GM18502 (cell line): ENCODE measurements at regions not wholly inside any gene's neighbourhood (a gene's known extent, or its start where the extent isn't known, plus 50 kb on each side); places are given as distances from the start of the nearest gene placed in this dataset.

Source experiments
- ATAC-seq: cut with Tn5 transposase; IDR thresholded peaks from one replicate; pipeline ENCODE4 v1.9.1; 2021; ENCODE audit warnings: mild to moderate bottlenecking; ENCODE audit not compliant: unreplicated experiment, poor library complexity

- ATAC-seq: no peak
Observed at GRCh38 chr9:120294003-120294402, 286.0 kb downstream of the CDK5RAP2 start.

GRCh38 chr9:120292606-120293005 lies 287.4 kb downstream of the CDK5RAP2 start:
- no peak for ATAC-seq

- ATAC-seq: no peak
Observed at GRCh38 chr9:120291050-120291449, 288.9 kb downstream of the CDK5RAP2 start.

- ATAC-seq: no peak
Observed at GRCh38 chr9:120289990-120290975, 289.7 kb downstream of the CDK5RAP2 start.

- no peak for ATAC-seq
Observed at GRCh38 chr9:120289098-120289497, 290.9 kb downstream of the CDK5RAP2 start.

- no peak for ATAC-seq
Observed at GRCh38 chr9:120286530-120286929, 293.4 kb downstream of the CDK5RAP2 start.

GRCh38 chr9:120284821-120285220 lies 295.1 kb downstream of the CDK5RAP2 start:
- no peak for ATAC-seq

- peak; percentile 48 for ATAC-seq
Observed at GRCh38 chr9:120281665-120282064, 298.3 kb downstream of the CDK5RAP2 start.

- no peak for ATAC-seq
Observed at GRCh38 chr9:120267929-120268328, 312.0 kb downstream of the CDK5RAP2 start.

GRCh38 chr9:120265791-120266190 lies 314.2 kb downstream of the CDK5RAP2 start:
- ATAC-seq: no peak

- no peak for ATAC-seq
Observed at GRCh38 chr9:120264528-120264927, 315.4 kb downstream of the CDK5RAP2 start.

- no peak for ATAC-seq
Observed at GRCh38 chr9:120263836-120264235, 316.1 kb downstream of the CDK5RAP2 start.

GRCh38 chr9:120261419-120261818 lies 318.5 kb downstream of the CDK5RAP2 start:
- ATAC-seq: no peak

- no peak for ATAC-seq
Observed at GRCh38 chr9:120259100-120259499, 320.9 kb downstream of the CDK5RAP2 start.

GRCh38 chr9:120258096-120258495 lies 321.9 kb downstream of the CDK5RAP2 start:
- ATAC-seq: no peak

- ATAC-seq: no peak
Observed at GRCh38 chr9:120257483-120257882, 322.5 kb downstream of the CDK5RAP2 start.

- no peak for ATAC-seq
Observed at GRCh38 chr9:120256146-120256545, 323.8 kb downstream of the CDK5RAP2 start.

- ATAC-seq: no peak
Observed at GRCh38 chr9:120252248-120252647, 327.7 kb downstream of the CDK5RAP2 start.

- ATAC-seq: no peak
Observed at GRCh38 chr9:120242116-120242811, 337.7 kb downstream of the CDK5RAP2 start.

GRCh38 chr9:120236596-120236995 lies 343.4 kb downstream of the CDK5RAP2 start:
- ATAC-seq: no peak

GRCh38 chr9:120235081-120235480 lies 344.9 kb downstream of the CDK5RAP2 start:
- no peak for ATAC-seq
